ENCODE measurements at regions not wholly inside any gene's neighbourhood (a gene's known extent, or its start where the extent isn't known, plus 50 kb on each side); places are given as distances from the start of the nearest gene placed in this dataset.

- Mint-ChIP-seq H3K36me3 (ENCODE audit: low read depth, unreplicated experiment) (no peaks in the 10 kb centered on the region), H3K27ac (ENCODE audit: unreplicated experiment) (no peak overlapping the region), H3K4me1 (ENCODE audit: unreplicated experiment) (peaks cover 5% of the 10 kb centered on the region), H3K27me3 (ENCODE audit: unreplicated experiment) (no peaks in the 10 kb centered on the region), H3K9me3 (ENCODE audit: unreplicated experiment) (no peaks in the 10 kb centered on the region), H3K4me3 (ENCODE audit: unreplicated experiment) (no peak overlapping the region)
- no peak for TF ChIP-seq CTCF (IDR thresholded peaks at IDR 0.05; ENCODE audit: unreplicated experiment)
- no peak for DNase-seq (ENCODE audit: low spot score)
Measured at GRCh38 chr12:19954163-19954562, 414.2 kb upstream of the PDE3A start.

GRCh38 chr12:19957308-19958125, 410.8 kb upstream of the PDE3A start:
- no peak overlapping the region for H3K4me3 Mint-ChIP-seq (ENCODE audit: unreplicated experiment)
- no peaks in the 10 kb centered on the region for H3K27me3 Mint-ChIP-seq (ENCODE audit: unreplicated experiment)
- H3K4me1 Mint-ChIP-seq (ENCODE audit: unreplicated experiment) = no peaks in the 10 kb centered on the region
- no peaks in the 10 kb centered on the region for H3K36me3 Mint-ChIP-seq (ENCODE audit: low read depth, unreplicated experiment)
- no peak for DNase-seq (ENCODE audit: low spot score)
- H3K27ac Mint-ChIP-seq (ENCODE audit: unreplicated experiment) = no peak overlapping the region
- no peak for TF ChIP-seq CTCF (IDR thresholded peaks at IDR 0.05; ENCODE audit: unreplicated experiment)
- no peaks in the 10 kb centered on the region for H3K9me3 Mint-ChIP-seq (ENCODE audit: unreplicated experiment)

- Mint-ChIP-seq H3K4me3 (ENCODE audit: unreplicated experiment) (no peak overlapping the region), H3K27ac (ENCODE audit: unreplicated experiment) (no peak overlapping the region), H3K9me3 (ENCODE audit: unreplicated experiment) (no peaks in the 10 kb centered on the region), H3K36me3 (ENCODE audit: low read depth, unreplicated experiment) (no peaks in the 10 kb centered on the region), H3K27me3 (ENCODE audit: unreplicated experiment) (no peaks in the 10 kb centered on the region), H3K4me1 (ENCODE audit: unreplicated experiment) (no peaks in the 10 kb centered on the region)
- no peak for TF ChIP-seq CTCF (IDR thresholded peaks at IDR 0.05; ENCODE audit: unreplicated experiment)
- no peak for DNase-seq (ENCODE audit: low spot score)
Measured at GRCh38 chr12:19958389-19958788, 409.9 kb upstream of the PDE3A start.

GRCh38 chr12:19959353-19959752, 409.0 kb upstream of the PDE3A start:
- no peaks in the 10 kb centered on the region for H3K4me1 Mint-ChIP-seq (ENCODE audit: unreplicated experiment)
- no peak for DNase-seq (ENCODE audit: low spot score)
- no peak for TF ChIP-seq CTCF (IDR thresholded peaks at IDR 0.05; ENCODE audit: unreplicated experiment)
- H3K36me3 Mint-ChIP-seq (ENCODE audit: low read depth, unreplicated experiment) = no peaks in the 10 kb centered on the region
- H3K27me3 Mint-ChIP-seq (ENCODE audit: unreplicated experiment) = no peaks in the 10 kb centered on the region
- H3K4me3 Mint-ChIP-seq (ENCODE audit: unreplicated experiment) = no peak overlapping the region
- no peak overlapping the region for H3K27ac Mint-ChIP-seq (ENCODE audit: unreplicated experiment)
- no peaks in the 10 kb centered on the region for H3K9me3 Mint-ChIP-seq (ENCODE audit: unreplicated experiment)

- no peak for DNase-seq (ENCODE audit: low spot score)
- no peak for TF ChIP-seq CTCF (IDR thresholded peaks at IDR 0.05; ENCODE audit: unreplicated experiment)
- Mint-ChIP-seq H3K4me1 (ENCODE audit: unreplicated experiment) (no peaks in the 10 kb centered on the region), H3K4me3 (ENCODE audit: unreplicated experiment) (no peak overlapping the region), H3K9me3 (ENCODE audit: unreplicated experiment) (no peaks in the 10 kb centered on the region), H3K36me3 (ENCODE audit: low read depth, unreplicated experiment) (no peaks in the 10 kb centered on the region), H3K27me3 (ENCODE audit: unreplicated experiment) (no peaks in the 10 kb centered on the region), H3K27ac (ENCODE audit: unreplicated experiment) (no peak overlapping the region)
Measured at GRCh38 chr12:19960527-19960926, 407.8 kb upstream of the PDE3A start.
